Fibroblast of skin of left biceps (primary cell): ENCODE measurements at regions not wholly inside any gene's neighbourhood (a gene's known extent, or its start where the extent isn't known, plus 50 kb on each side); places are given as distances from the start of the nearest gene placed in this dataset.
A peak's percentile ranks its signal among the peaks of the same experiment; 100 is the strongest.

Experiments used
- DNase-seq, 2 experiments: peaks; one replicate each; pipeline ENCODE4 v3.0.0-alpha.2; 2013; ENCODE audit warnings: low read depth in 2 of 2

DNA sequence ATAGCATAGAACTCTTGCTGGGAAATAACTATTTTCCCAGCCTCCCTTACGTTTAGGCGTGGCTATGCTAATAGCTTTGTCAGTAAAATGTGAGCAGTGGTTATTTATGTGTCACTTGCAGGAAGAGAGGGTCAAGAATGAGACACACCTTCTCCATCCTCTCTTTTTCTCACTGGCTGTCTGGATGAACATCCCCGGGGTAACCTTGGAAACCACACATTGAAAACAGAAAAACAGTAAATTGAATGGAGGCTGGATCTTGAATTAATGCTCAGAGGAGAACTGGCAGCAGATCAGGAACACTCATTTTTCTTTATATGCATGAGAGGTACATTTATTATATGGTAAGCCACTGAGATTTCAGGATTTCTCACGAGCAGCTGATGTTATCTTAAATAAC, 127.6 kb downstream of the DNAJB9 start:
- DNase-seq, result no peak

DNA sequence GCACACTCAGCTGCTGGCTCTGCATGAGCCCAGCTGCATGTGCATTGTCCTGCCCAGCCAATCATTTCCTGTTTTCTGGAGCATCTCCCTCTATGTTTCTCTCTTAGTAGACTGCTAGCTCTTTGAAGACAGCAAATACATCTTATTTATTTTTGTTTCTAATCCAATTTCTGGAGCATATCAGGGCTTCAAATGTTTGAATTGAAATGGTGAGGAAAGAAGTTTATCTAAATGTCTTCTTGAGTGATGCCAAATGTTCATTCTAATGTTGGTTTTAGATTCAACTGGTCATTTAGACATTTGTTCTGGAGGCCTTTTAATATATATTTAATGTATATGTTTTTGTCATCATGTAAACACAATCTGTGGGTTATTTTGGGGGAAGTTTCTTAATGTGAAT, 141.9 kb downstream of the DNAJB9 start:
- DNase-seq, result no peak

GRCh38 chr7:108716783-108717182, 147.1 kb downstream of the DNAJB9 start:
- peak; percentile 34 to 38 for DNase-seq

GRCh38 chr7:108717781-108718180, 148.1 kb downstream of the DNAJB9 start:
- DNase-seq, result no peak

- no peak for DNase-seq
Observed at GRCh38 chr7:108719631-108720030, 150.0 kb downstream of the DNAJB9 start.

DNA sequence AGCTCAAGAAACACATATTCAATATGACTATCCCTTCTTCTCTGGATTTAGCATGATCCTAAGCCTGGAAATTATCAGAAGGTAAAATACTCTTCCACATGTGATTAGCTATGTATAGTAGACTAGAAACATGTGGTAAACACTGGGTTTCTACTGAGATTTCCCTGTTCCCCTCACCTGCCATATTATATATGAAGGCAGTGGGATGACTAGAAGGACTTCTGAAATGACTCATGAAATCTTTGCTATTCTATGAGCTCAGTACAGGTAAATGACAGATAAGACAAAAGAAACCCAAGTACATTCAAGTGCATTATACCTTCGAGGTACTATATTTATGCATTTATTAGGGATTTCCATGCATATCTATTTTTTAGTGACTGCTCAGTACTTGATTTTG, 152.9 kb downstream of the DNAJB9 start:
- DNase-seq, result no peak

GRCh38 chr7:108723381-108723814, 153.7 kb downstream of the DNAJB9 start:
- DNase-seq, result no peak

GRCh38 chr7:108724251-108725100, 154.8 kb downstream of the DNAJB9 start:
- DNase-seq, result peak in 1 of 2 experiments; percentile 9

- no peak for DNase-seq
Observed at GRCh38 chr7:108735814-108736213, 166.1 kb downstream of the DNAJB9 start.

- DNase-seq, result no peak
Observed at GRCh38 chr7:108736221-108736891, 166.7 kb downstream of the DNAJB9 start.

- DNase-seq, result no peak
Observed at GRCh38 chr7:108770981-108771745, 201.5 kb downstream of the DNAJB9 start.

GRCh38 chr7:108771853-108772252, 202.2 kb downstream of the DNAJB9 start:
- DNase-seq, result no peak

- no peak for DNase-seq
Observed at GRCh38 chr7:108777966-108778365, 208.3 kb downstream of the DNAJB9 start.

GRCh38 chr7:108789451-108789850, 219.8 kb downstream of the DNAJB9 start:
- no peak for DNase-seq

DNA sequence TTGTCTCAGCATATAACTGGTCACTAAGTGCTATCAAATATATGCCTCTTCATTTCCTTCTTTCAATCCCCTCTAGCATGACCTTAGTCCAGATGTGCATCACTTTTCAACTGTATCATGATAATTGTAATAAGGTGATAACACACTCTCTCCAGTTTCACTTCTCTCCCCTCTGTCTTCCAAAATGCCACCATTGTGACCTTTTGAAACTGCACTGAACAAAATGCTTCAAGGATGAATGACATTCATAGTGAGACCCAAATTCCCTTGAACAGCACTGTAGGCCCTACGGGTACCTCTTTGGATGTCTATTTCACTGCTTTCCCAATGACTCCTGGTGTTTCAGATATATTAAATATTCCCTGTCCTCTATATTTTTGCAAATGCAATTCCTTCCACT, 224.8 kb downstream of the DNAJB9 start:
- no peak for DNase-seq

DNA sequence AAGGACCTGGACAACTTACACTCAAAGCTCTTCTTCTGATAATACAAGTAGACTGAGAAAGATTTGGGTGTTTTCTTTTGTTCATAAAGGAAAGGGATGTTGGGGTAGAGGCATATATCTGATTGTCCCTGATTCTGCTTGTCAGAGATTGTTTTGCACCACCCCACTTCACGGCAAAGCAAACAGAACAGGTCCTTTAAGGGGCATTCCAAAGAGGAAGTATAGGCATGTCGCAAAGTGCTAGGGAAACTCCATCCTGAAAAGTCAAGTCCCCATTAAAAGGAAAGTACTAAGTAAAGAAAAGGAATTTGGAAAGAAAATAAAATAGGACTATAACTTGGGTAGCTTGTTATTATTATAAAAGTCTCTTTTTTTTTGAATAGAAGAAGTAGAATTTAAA, 233.0 kb downstream of the DNAJB9 start:
- DNase-seq, result no peak

- DNase-seq, result peak; percentile 10 to 12
Observed at GRCh38 chr7:108805808-108806397, 236.2 kb downstream of the DNAJB9 start.

- no peak for DNase-seq
Observed at GRCh38 chr7:108808549-108809266, 239.0 kb downstream of the DNAJB9 start.

DNA sequence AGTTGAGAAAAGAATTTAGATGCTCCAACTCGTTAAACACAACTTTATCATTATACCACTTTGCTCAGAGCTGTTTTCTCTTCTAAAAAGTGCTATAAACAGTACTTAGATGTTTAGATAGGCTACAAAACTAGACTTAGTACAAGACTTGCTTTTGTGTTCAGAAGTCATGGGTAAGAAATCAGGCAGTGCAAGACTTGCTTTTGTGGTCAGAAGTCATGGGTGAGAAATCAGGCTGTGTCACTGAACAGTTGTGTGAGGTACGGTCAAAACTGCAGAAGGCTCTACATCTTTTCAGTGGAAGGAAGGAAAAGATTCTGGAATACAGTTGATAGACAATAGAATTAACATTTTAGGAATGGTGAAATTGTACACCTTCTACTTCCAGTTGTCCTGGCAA, 239.7 kb downstream of the DNAJB9 start:
- DNase-seq, result no peak

GRCh38 chr7:108810756-108811385, 241.2 kb downstream of the DNAJB9 start:
- DNase-seq, result no peak
